Neuronal stem cell (in vitro differentiated cells): ENCODE measurements at regions not wholly inside any gene's neighbourhood (a gene's known extent, or its start where the extent isn't known, plus 50 kb on each side); places are given as distances from the start of the nearest gene placed in this dataset.

Source experiments
- DNase-seq: peaks from one replicate; pipeline ENCODE4 v3.0.0-alpha.2; 2013; ENCODE audit warnings: low spot score
- H2AFZ ChIP-seq: one replicate; pipeline ENCODE4 v1.6.1; 2013; ENCODE audit warnings: mild to moderate bottlenecking, low read length, inconsistent platforms
- H2AK5ac ChIP-seq: 2 replicates; pipeline ENCODE4 v1.6.1; 2013; ENCODE audit warnings: low read depth, mild to moderate bottlenecking, inconsistent platforms, low read length, moderate library complexity, mixed read lengths
- H2BK120ac ChIP-seq: 2 replicates; pipeline ENCODE4 v1.6.1; 2013; ENCODE audit warnings: low read depth, mild to moderate bottlenecking, inconsistent platforms, low read length, moderate library complexity, mixed read lengths
- H2BK12ac ChIP-seq: one replicate; pipeline ENCODE4 v1.6.1; 2013; ENCODE audit warnings: low read length, inconsistent platforms
- H2BK15ac ChIP-seq: 2 replicates; pipeline ENCODE4 v1.6.1; 2013; ENCODE audit warnings: mild to moderate bottlenecking, low read length, inconsistent platforms, mixed read lengths
- H2BK5ac ChIP-seq: one replicate; pipeline ENCODE4 v1.6.1; 2013; ENCODE audit warnings: inconsistent platforms, mild to moderate bottlenecking, low read length, moderate library complexity
- H3K14ac ChIP-seq: one replicate; pipeline ENCODE4 v1.6.1; 2013; ENCODE audit warnings: low read length, inconsistent platforms
- H3K18ac ChIP-seq: 2 replicates; pipeline ENCODE4 v1.6.1; 2013; ENCODE audit warnings: low read length, inconsistent platforms
- H3K23ac ChIP-seq: 2 replicates; pipeline ENCODE4 v1.6.1; 2013; ENCODE audit warnings: low read depth, mild to moderate bottlenecking, mixed read lengths, low read length, inconsistent platforms; ENCODE audit not compliant: poor library complexity
- H3K27ac ChIP-seq: replicated peaks from 3 replicates; pipeline ENCODE4 v1.5.1; 2013; ENCODE audit warnings: low read length, inconsistent platforms
- H3K27me3 ChIP-seq, 3 experiments: 2 replicates each; pipeline ENCODE4 v1.6.1; 2013; ENCODE audit warnings: low read length in 3 of 3, mild to moderate bottlenecking in 2 of 3, inconsistent platforms in 1 of 3, low read depth in 1 of 3, mixed read lengths in 1 of 3, moderate library complexity in 1 of 3; ENCODE audit not compliant: control insufficient read depth in 3 of 3, insufficient read depth in 3 of 3
- H3K36me3 ChIP-seq, 2 donors: replicated peaks in 1 of 2; 2 replicates each; pipeline ENCODE4 v1.6.1; 2013; ENCODE audit warnings: low read length in 2 of 2; ENCODE audit not compliant: control insufficient read depth in 2 of 2, insufficient read depth in 2 of 2
- H3K4ac ChIP-seq: 2 replicates; pipeline ENCODE4 v1.6.1; 2013; ENCODE audit warnings: inconsistent platforms, mild to moderate bottlenecking, low read length, moderate library complexity
- H3K4me1 ChIP-seq, 2 donors: 1 replicate in 1 of 2; 2 replicates in 1 of 2; pipeline ENCODE4 v1.6.1; 2013; ENCODE audit warnings: low read length in 2 of 2, low read depth in 1 of 2; ENCODE audit not compliant: control insufficient read depth in 2 of 2, insufficient read depth in 1 of 2
- H3K4me2 ChIP-seq: one replicate; pipeline ENCODE4 v1.6.1; 2013; ENCODE audit warnings: mild to moderate bottlenecking, low read length, inconsistent platforms; ENCODE audit not compliant: insufficient read depth, poor library complexity, severe bottlenecking
- H3K4me3 ChIP-seq, 2 donors: 2 replicates each; pipeline ENCODE4 v1.5.1; 2013; ENCODE audit warnings: low read length in 2 of 2, mild to moderate bottlenecking in 2 of 2, inconsistent platforms in 1 of 2, moderate library complexity in 1 of 2
- H3K79me1 ChIP-seq: one replicate; pipeline ENCODE4 v1.6.1; 2013; ENCODE audit warnings: low read depth, mild to moderate bottlenecking, inconsistent platforms, low read length, moderate library complexity
- H3K9ac ChIP-seq: one replicate; pipeline ENCODE4 v1.6.1; 2013; ENCODE audit warnings: mild to moderate bottlenecking, low read depth, low read length, inconsistent platforms; ENCODE audit not compliant: poor library complexity
- H3K9me3 ChIP-seq, 2 donors: replicated peaks in 1 of 2; 2 replicates each; pipeline versions ENCODE3 to v1.6.1; 2013; ENCODE audit warnings: low read length in 2 of 2, mild to moderate bottlenecking in 2 of 2, inconsistent platforms in 1 of 2, low read depth in 1 of 2, mixed read lengths in 1 of 2, moderate library complexity in 1 of 2; ENCODE audit not compliant: control insufficient read depth in 2 of 2, insufficient read depth in 1 of 2
- H4K8ac ChIP-seq: one replicate; pipeline ENCODE4 v1.6.1; 2013; ENCODE audit warnings: low read depth, mild to moderate bottlenecking, inconsistent platforms, low read length, moderate library complexity
- H4K91ac ChIP-seq: one replicate; pipeline ENCODE4 v1.6.1; 2013; ENCODE audit warnings: low read length, low read depth, mild to moderate bottlenecking, inconsistent platforms; ENCODE audit not compliant: poor library complexity
- WGBS, 2 donors: extraction: QIAGEN DNeasy Blood & Tissue Kit; methylation state at CpG; one replicate each; pipeline ENCODE4 v1.1.7; 2013; ENCODE audit warnings: missing lambda C conversion rate in 2 of 2, mixed read lengths in 1 of 2; ENCODE audit not compliant: insufficient read length in 2 of 2, insufficient replicate concordance in 1 of 2; ENCODE audit errors: extremely low coverage in 2 of 2; 5-methylcytosine and 5-hydroxymethylcytosine counted together

DNA sequence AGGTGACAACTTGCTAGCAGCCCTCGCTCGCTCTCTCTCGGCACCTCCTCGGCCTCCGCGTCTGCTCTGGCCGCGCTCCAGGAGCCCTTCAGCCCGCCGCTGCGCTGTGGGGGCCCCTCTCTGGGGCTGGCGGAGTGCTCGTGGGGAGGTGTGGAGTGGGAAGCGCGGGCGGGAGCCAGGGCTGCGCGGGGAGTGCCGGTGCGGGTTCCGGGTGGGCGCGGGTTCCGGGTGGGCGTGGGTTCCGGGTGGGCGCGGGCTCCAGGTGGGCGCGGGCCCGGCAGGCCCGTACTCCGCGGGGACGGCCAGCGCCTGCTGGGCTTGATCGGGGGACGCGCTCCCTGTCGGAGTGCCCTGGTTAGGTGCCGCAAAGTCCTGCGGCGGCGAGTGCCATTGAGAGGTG, 384.3 kb downstream of the GPM6A start:
- Histone ChIP-seq H2BK15ac (no peak overlapping the region), H3K4me2 (no peak overlapping the region), H3K79me1 (no peaks in the 10 kb centered on the region), H3K18ac (no peak overlapping the region), H2AK5ac (no peak overlapping the region), H3K27ac (no peak overlapping the region), H3K4me1 (peaks cover 2 to 19% of the 10 kb centered on the region in 2 donors), H3K27me3 (no peaks in the 10 kb centered on the region), H3K4ac (no peak overlapping the region), H2BK120ac (no peak overlapping the region), H3K4me3 (no peak overlapping the region), H2AFZ (no peak overlapping the region), H2BK12ac (no peak overlapping the region), H2BK5ac (no peak overlapping the region), H4K8ac (no peak overlapping the region), H3K23ac (no peak overlapping the region), H3K14ac (peak overlapping the region; percentile 21), H3K9me3 (no peaks in the 10 kb centered on the region), H3K36me3 (no peaks in the 10 kb centered on the region), H3K9ac (no peak overlapping the region), H4K91ac (no peak overlapping the region)
- no CpG with 5 or more reads among the region's 44 CpGs for WGBS, 2 donors
- DNase-seq = no peak

DNA sequence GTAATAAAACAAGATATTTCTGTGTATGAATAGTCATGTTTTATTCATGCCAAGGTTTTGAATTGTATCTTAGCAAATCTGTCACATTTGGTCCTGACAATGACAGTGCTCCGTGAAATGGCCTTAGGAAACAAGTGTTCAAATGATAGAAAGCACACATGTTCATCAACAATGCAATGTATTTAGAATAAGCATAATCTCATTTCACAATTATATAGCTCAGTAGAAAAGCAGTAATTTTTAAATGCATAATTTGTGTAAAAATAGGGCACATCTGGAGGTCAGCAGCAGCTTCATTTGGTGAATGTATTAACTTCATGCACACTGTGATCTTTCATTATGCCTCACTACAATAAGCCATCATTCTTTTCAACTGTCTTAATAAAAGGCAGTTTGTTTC, 380.4 kb downstream of the GPM6A start:
- no peak overlapping the region for H2BK12ac ChIP-seq
- no CpG with 5 or more reads among the region's 1 CpG for WGBS, 2 donors
- no peaks in the 10 kb centered on the region for H3K36me3 ChIP-seq
- peaks cover 2 to 8% of the 10 kb centered on the region in 2 donors for H3K4me1 ChIP-seq
- H3K27ac ChIP-seq = no peak overlapping the region
- no peak overlapping the region for H2BK5ac ChIP-seq
- no peaks in the 10 kb centered on the region for H3K9me3 ChIP-seq
- H3K27me3 ChIP-seq = no peaks in the 10 kb centered on the region
- no peak overlapping the region for H3K23ac ChIP-seq
- H2AK5ac ChIP-seq = no peak overlapping the region
- H2BK120ac ChIP-seq = no peak overlapping the region
- H2BK15ac ChIP-seq = no peak overlapping the region
- H3K14ac ChIP-seq = no peak overlapping the region
- no peak overlapping the region for H3K18ac ChIP-seq
- H3K4me3 ChIP-seq = no peak overlapping the region
- no peak overlapping the region for H3K4ac ChIP-seq
- H4K91ac ChIP-seq = no peak overlapping the region
- no peak overlapping the region for H2AFZ ChIP-seq
- no peak overlapping the region for H3K9ac ChIP-seq
- H4K8ac ChIP-seq = no peak overlapping the region
- DNase-seq = no peak
- H3K79me1 ChIP-seq = no peaks in the 10 kb centered on the region
- H3K4me2 ChIP-seq = no peak overlapping the region

DNA sequence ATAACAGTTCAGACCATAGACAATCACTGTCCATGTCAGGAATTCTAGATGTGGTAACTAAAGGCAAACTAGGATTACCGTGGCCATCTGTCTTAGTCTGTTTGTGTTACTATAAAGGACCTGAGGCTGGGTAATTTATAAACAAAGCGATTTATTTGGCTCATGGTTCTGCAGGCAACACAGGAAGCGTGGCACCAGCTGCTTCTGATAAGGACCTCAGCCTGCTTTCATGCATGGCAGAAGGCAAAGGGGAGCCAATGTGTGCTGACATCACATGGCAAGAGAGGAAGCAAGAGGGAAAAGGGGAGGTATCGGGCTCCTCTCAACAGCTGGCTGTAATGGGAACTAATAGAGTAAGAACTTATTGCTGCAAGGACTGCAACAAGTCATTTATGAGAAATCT, 376.7 kb downstream of the GPM6A start:
- no peak overlapping the region for H3K9ac ChIP-seq
- H2BK5ac ChIP-seq = no peak overlapping the region
- no peak overlapping the region for H3K27ac ChIP-seq
- no peaks in the 10 kb centered on the region for H3K9me3 ChIP-seq
- no peaks in the 10 kb centered on the region for H3K79me1 ChIP-seq
- no peaks in the 10 kb centered on the region for H3K36me3 ChIP-seq
- WGBS, 2 donors = no CpG with 5 or more reads among the region's 4 CpGs
- DNase-seq = no peak
- no peak overlapping the region for H4K8ac ChIP-seq
- no peak overlapping the region for H3K18ac ChIP-seq
- H3K27me3 ChIP-seq = no peaks in the 10 kb centered on the region
- H2AK5ac ChIP-seq = no peak overlapping the region
- H3K23ac ChIP-seq = no peak overlapping the region
- no peak overlapping the region for H3K14ac ChIP-seq
- H3K4me1 ChIP-seq = peaks cover 2 to 8% of the 10 kb centered on the region in 2 donors
- H2BK15ac ChIP-seq = no peak overlapping the region
- no peak overlapping the region for H4K91ac ChIP-seq
- no peak overlapping the region for H2BK120ac ChIP-seq
- no peak overlapping the region for H3K4me2 ChIP-seq
- H3K4me3 ChIP-seq = no peak overlapping the region
- H2BK12ac ChIP-seq = no peak overlapping the region
- no peak overlapping the region for H2AFZ ChIP-seq
- H3K4ac ChIP-seq = no peak overlapping the region

DNA sequence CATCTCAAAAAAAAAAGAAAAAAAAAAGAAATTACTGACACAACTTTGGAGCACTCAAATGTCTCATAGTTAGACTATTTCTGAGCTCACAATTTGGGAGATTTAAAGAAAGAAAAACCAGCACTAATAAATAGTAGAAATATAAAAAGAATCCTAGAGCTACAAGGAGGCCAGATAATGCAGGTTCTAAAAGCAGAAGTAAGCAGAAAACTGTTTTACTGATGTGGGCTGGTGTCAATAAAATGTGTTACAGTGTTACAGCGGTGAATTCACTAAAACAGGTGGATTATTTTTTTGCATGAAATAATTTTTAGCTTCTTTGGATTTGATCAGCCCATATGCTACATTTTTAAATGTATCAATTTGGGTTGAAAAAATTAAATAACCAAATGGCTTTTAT, 375.9 kb downstream of the GPM6A start:
- Histone ChIP-seq H3K4me2 (no peak overlapping the region), H2BK120ac (no peak overlapping the region), H2BK15ac (no peak overlapping the region), H2AK5ac (no peak overlapping the region), H3K27ac (no peak overlapping the region), H3K23ac (no peak overlapping the region), H3K9me3 (no peaks in the 10 kb centered on the region), H3K4ac (no peak overlapping the region), H3K9ac (no peak overlapping the region), H3K14ac (no peak overlapping the region), H2BK12ac (no peak overlapping the region), H3K79me1 (no peaks in the 10 kb centered on the region), H3K27me3 (no peaks in the 10 kb centered on the region), H3K4me3 (no peak overlapping the region), H2AFZ (no peak overlapping the region), H2BK5ac (no peak overlapping the region), H3K18ac (no peak overlapping the region), H4K8ac (no peak overlapping the region), H3K4me1 (peaks cover 2 to 8% of the 10 kb centered on the region in 2 donors), H3K36me3 (no peaks in the 10 kb centered on the region), H4K91ac (no peak overlapping the region)
- no CpG with 5 or more reads among the region's 1 CpG for whole genome bisulfite sequencing, 2 donors
- DNase-seq = no peak
